ENCODE measurements at regions not wholly inside any gene's neighbourhood (a gene's known extent, or its start where the extent isn't known, plus 50 kb on each side); places are given as distances from the start of the nearest gene placed in this dataset.
"Not testable (repeated sequence)": the region's sequence is repeated elsewhere in the genome, so short reads cannot be mapped to it uniquely, and the experiment has no call there.

DNA sequence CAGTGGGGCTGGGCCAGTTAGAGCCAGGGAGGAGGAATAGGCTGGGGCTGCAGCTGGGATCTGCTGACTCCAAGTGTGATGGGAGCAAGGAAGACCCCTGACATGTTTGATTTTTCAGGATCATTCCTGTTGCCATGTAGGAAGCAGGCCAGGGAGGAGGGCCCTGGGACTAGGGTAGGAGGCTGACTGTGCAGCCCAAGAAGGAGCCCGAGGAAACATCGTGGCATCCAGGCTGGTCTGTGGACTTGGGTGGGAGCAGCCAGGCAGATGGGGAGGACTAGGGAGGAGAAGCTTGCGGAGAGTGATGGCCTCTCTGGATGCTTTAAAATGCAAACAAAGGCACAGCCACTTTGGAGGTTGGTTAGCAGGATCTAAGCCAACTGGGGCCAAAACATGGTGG, 311.4 kb upstream of the WSB1 start:
- TF ChIP-seq, protein P1, sequence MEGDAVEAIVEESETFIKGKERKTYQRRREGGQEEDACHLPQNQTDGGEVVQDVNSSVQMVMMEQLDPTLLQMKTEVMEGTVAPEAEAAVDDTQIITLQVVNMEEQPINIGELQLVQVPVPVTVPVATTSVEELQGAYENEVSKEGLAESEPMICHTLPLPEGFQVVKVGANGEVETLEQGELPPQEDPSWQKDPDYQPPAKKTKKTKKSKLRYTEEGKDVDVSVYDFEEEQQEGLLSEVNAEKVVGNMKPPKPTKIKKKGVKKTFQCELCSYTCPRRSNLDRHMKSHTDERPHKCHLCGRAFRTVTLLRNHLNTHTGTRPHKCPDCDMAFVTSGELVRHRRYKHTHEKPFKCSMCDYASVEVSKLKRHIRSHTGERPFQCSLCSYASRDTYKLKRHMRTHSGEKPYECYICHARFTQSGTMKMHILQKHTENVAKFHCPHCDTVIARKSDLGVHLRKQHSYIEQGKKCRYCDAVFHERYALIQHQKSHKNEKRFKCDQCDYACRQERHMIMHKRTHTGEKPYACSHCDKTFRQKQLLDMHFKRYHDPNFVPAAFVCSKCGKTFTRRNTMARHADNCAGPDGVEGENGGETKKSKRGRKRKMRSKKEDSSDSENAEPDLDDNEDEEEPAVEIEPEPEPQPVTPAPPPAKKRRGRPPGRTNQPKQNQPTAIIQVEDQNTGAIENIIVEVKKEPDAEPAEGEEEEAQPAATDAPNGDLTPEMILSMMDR (IDR thresholded peaks at IDR 0.05), result not testable (repeated sequence)
- not testable (repeated sequence) for TF ChIP-seq POLR2A (IDR thresholded peaks at IDR 0.05)

Measured in Peyer's patch (tissue), 4 donors.